ENCODE measurements at regions not wholly inside any gene's neighbourhood (a gene's known extent, or its start where the extent isn't known, plus 50 kb on each side); places are given as distances from the start of the nearest gene placed in this dataset.

DNA sequence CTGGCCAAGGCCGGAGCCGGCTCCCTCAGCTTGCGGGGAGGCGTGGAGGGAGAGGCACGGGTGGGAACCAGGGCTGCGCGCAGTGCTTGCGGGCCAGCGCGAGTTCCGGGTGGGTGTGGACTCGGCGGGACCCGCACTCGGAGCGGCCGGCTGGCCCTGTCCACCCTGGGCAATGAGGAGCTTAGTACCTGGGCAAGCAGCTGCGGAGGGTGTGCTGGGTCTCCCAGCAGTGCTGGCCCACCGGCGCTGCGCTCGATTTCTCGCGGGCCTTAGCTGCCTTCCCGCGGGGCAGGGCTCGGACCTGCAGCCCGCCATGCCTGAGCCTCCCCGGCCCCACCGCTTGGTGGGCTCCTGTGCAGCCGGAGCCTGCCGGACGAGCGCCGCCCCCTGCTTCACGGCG is 91.4 kb upstream of the MAN1A1 start:
- Histone ChIP-seq H3K27ac (no peak overlapping the region), H3K4me3 (ENCODE audit: low read depth, low read length) (no peak overlapping the region), H3K27me3 (replicated peaks) (no peaks in the 10 kb centered on the region), H3K36me3 (replicated peaks) (no peaks in the 10 kb centered on the region)
- in situ Hi-C loops (cut with HindIII; ENCODE audit: low pct_ligation_motif_present, low sequenced_read_pairs), result no loop called here
- TF ChIP-seq, protein P1, sequence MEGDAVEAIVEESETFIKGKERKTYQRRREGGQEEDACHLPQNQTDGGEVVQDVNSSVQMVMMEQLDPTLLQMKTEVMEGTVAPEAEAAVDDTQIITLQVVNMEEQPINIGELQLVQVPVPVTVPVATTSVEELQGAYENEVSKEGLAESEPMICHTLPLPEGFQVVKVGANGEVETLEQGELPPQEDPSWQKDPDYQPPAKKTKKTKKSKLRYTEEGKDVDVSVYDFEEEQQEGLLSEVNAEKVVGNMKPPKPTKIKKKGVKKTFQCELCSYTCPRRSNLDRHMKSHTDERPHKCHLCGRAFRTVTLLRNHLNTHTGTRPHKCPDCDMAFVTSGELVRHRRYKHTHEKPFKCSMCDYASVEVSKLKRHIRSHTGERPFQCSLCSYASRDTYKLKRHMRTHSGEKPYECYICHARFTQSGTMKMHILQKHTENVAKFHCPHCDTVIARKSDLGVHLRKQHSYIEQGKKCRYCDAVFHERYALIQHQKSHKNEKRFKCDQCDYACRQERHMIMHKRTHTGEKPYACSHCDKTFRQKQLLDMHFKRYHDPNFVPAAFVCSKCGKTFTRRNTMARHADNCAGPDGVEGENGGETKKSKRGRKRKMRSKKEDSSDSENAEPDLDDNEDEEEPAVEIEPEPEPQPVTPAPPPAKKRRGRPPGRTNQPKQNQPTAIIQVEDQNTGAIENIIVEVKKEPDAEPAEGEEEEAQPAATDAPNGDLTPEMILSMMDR (IDR thresholded peaks at IDR 0.05; ENCODE audit: low read depth, low read length, missing control alignments), result no peak
- no peak for DNase-seq

DNA sequence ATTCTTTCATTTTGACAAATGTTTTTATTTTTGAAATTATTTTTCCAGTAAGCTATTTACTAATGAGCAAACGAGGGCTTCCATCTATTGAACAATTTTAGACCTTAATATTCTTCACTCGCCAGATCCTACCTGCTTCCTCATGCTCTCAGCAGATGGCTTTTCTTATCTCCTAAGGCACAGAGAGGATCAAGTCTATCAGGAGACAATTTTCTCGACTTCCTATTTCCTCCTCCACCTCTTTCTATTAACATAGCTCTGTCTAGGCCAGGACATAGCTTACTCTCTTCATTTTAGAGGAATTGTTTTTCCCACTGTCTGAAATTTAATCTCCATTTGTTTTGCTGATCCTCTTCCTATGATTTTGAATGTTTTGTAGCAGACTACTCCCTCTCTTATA is 87.0 kb upstream of the MAN1A1 start:
- no peak overlapping the region for H3K27ac ChIP-seq
- H3K36me3 ChIP-seq (replicated peaks), result no peaks in the 10 kb centered on the region
- no peaks in the 10 kb centered on the region for H3K27me3 ChIP-seq (replicated peaks)
- no peak for DNase-seq
- H3K4me3 ChIP-seq (ENCODE audit: low read depth, low read length), result no peak overlapping the region
- in situ Hi-C loops (cut with HindIII; ENCODE audit: low pct_ligation_motif_present, low sequenced_read_pairs), result no loop called here
- TF ChIP-seq, protein P1 (IDR thresholded peaks at IDR 0.05; ENCODE audit: low read depth, low read length, missing control alignments), result no peak

DNA sequence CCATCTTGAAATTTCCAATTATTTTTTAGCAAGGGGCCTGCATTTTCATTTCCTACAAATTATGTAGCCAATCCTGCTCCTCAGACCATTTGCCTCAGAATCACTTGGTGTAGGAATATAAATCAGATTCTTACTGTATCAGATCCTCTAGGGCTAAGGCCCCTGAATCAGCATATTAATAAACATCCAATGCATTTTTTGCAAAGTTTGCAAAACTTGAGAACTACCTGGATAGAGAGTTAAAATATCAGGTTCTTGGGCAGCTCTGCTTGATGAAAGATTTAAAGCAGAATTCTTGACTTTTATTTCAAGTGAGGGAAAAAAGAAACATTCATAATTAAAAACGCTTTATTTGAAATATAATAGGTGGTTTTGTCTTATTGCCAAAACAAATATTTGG is 82.2 kb upstream of the MAN1A1 start:
- Histone ChIP-seq H3K4me3 (ENCODE audit: low read depth, low read length) (no peak overlapping the region), H3K27ac (no peak overlapping the region), H3K36me3 (replicated peaks) (no peaks in the 10 kb centered on the region), H3K27me3 (replicated peaks) (no peaks in the 10 kb centered on the region)
- in situ Hi-C loops (cut with HindIII; ENCODE audit: low pct_ligation_motif_present, low sequenced_read_pairs), result no loop called here
- TF ChIP-seq, protein P1 (IDR thresholded peaks at IDR 0.05; ENCODE audit: low read depth, low read length, missing control alignments), result no peak
- DNase-seq, result no peak

DNA sequence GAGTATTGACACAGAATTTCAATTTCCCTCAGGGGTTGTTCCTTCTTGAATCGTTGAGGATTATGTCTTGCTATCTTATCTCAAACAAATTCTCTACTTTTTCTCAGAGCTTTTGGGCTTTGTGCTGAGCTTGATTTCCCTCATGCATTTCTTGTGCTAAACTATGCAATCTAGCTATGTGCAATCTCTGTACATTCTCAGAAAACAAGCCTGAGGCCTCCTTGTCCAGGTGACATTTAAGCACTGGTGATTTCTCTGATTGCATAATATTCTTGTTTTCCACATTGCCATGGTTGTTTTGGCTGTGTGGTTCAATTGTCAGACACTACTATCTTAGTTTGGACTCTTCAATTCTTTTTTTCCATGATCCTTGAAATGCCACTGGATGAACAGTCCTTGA is 81.2 kb upstream of the MAN1A1 start:
- TF ChIP-seq, protein P1 (IDR thresholded peaks at IDR 0.05; ENCODE audit: low read depth, low read length, missing control alignments), result no peak
- in situ Hi-C loops (cut with HindIII; ENCODE audit: low pct_ligation_motif_present, low sequenced_read_pairs), result no loop called here
- DNase-seq, result no peak

DNA sequence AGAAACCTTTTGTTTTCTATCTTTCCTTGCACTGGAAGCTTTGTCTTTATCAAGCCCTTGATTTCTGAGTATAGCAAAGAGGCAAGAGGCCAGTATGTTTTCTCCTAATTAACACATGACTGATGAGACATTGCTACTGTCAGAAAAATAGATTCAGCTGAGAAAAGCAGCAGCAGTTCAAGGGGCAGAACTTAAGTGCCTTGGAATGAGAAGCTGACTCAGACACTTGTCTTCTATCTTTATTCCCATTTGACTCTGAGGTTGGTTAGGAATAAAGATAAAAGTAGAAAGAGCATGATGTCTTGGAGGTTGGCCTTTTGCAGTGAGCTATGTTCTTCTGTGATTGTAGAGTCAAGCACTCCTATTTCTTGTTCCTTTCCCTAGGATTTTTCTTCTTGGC is 79.1 kb upstream of the MAN1A1 start:
- no peaks in the 10 kb centered on the region for H3K36me3 ChIP-seq (replicated peaks)
- TF ChIP-seq, protein P1 (IDR thresholded peaks at IDR 0.05; ENCODE audit: low read depth, low read length, missing control alignments), result no peak
- no peak overlapping the region for H3K4me3 ChIP-seq (ENCODE audit: low read depth, low read length)
- in situ Hi-C loops (cut with HindIII; ENCODE audit: low pct_ligation_motif_present, low sequenced_read_pairs), result no loop called here
- H3K27ac ChIP-seq, result no peak overlapping the region
- no peaks in the 10 kb centered on the region for H3K27me3 ChIP-seq (replicated peaks)
- DNase-seq, result no peak

More for the DNA sequence above, 81.2 kb upstream of the MAN1A1 start:
- no peak overlapping the region for H3K27ac ChIP-seq
- no peak overlapping the region for H3K4me3 ChIP-seq (ENCODE audit: low read depth, low read length)
- no peaks in the 10 kb centered on the region for H3K36me3 ChIP-seq (replicated peaks)
- no peaks in the 10 kb centered on the region for H3K27me3 ChIP-seq (replicated peaks)

DNA sequence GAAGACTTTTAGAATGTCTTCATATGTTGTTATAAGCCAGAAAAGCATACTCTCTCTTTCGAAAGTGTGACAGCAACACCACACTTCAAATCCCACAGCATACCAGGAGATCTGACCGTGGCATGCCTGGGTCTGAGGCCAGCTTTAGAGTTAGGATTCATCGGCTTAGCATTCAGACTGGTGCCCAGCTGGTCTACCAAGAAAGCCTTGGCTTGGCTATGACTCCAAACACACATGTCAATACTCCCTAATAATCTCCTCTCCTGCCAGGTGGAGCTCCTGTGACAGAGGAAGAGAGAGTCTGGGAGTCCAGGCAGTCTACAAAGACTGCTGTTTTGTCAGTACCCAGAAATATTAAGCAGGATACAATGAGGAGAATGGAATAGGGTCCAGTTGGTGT is 77.1 kb upstream of the MAN1A1 start:
- no peak overlapping the region for H3K4me3 ChIP-seq (ENCODE audit: low read depth, low read length)
- H3K27me3 ChIP-seq (replicated peaks), result no peaks in the 10 kb centered on the region
- H3K27ac ChIP-seq, result no peak overlapping the region
- in situ Hi-C loops (cut with HindIII; ENCODE audit: low pct_ligation_motif_present, low sequenced_read_pairs), result no loop called here
- DNase-seq, result no peak
- no peaks in the 10 kb centered on the region for H3K36me3 ChIP-seq (replicated peaks)
- TF ChIP-seq, protein P1 (IDR thresholded peaks at IDR 0.05; ENCODE audit: low read depth, low read length, missing control alignments), result no peak

Data from brain microvascular endothelial cell (primary cell).